Cardiac fibroblast (primary cell): ENCODE measurements at regions not wholly inside any gene's neighbourhood (a gene's known extent, or its start where the extent isn't known, plus 50 kb on each side); places are given as distances from the start of the nearest gene placed in this dataset.

ENCODE experiments used
- DNase-seq, 2 donors: peaks; one replicate each; pipeline versions ENCODE4 v3.0.0 to v3.0.0-alpha.2; 2010; ENCODE audit warnings: low read depth in 2 of 2
- H3K4me3 ChIP-seq, 2 donors: replicated peaks in 1 of 2; 1 replicate in 1 of 2; 2 replicates in 1 of 2; pipeline ENCODE4 v1.5.1; 2011; ENCODE audit warnings: low read depth in 2 of 2, low read length in 2 of 2, mild to moderate bottlenecking in 2 of 2, moderate library complexity in 1 of 2
- TF ChIP-seq, protein P1 (sequence below): IDR thresholded peaks from one replicate; pipeline ENCODE4 v1.5.1; 2011; ENCODE audit warnings: low read depth, mild to moderate bottlenecking, low read length, inconsistent platforms

DNA sequence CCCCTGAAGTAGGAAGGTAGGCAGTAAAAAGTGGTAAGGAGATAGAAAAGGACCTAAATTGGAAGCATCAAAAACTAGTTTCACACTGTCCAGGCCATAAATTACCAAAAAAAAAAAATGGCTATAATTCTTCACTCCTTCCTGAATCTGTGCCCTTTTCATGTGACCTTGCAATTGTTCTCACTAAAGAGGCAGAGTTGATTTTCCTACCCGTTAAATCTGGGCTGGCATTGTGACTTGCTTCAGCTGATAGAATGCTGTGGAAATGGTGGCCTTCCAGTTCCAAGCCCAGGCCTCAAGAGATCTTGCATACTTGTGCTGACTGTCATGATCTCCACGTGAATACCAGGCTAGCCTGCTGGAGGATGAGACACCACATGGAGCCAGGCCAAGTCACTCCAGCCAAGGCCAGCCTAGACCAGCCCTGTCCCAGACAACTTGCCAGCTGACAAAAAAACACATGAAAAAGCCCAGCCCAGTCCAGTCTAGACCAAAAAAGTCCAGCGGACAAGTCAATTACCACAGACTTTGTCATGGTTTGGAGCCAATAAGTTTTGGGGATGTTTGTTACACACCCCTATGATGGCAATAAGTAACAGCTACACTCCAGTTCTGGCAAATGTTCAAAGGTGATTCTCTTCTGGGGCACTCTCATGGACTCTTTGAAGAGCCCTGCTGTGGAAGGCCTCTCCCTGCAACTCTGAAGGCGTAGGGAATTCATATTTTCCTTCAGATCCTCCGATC, 51.4 kb upstream of the NUP50 start:
- no peak overlapping the region for H3K4me3 ChIP-seq
- DNase-seq: peak; percentile 39 to 86

More for the DNA sequence above, 51.4 kb upstream of the NUP50 start:
- TF ChIP-seq, protein P1, sequence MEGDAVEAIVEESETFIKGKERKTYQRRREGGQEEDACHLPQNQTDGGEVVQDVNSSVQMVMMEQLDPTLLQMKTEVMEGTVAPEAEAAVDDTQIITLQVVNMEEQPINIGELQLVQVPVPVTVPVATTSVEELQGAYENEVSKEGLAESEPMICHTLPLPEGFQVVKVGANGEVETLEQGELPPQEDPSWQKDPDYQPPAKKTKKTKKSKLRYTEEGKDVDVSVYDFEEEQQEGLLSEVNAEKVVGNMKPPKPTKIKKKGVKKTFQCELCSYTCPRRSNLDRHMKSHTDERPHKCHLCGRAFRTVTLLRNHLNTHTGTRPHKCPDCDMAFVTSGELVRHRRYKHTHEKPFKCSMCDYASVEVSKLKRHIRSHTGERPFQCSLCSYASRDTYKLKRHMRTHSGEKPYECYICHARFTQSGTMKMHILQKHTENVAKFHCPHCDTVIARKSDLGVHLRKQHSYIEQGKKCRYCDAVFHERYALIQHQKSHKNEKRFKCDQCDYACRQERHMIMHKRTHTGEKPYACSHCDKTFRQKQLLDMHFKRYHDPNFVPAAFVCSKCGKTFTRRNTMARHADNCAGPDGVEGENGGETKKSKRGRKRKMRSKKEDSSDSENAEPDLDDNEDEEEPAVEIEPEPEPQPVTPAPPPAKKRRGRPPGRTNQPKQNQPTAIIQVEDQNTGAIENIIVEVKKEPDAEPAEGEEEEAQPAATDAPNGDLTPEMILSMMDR: no peak
